K562 (cell line): ENCODE measurements at regions not wholly inside any gene's neighbourhood (a gene's known extent, or its start where the extent isn't known, plus 50 kb on each side); places are given as distances from the start of the nearest gene placed in this dataset.

Experiments
- CEBPB ChIP-seq: fragments of 450-650 bp; IDR thresholded peaks from 2 replicates; pipeline ENCODE4 v1.6.1; 2016; ENCODE audit warnings: missing genetic modification characterization, missing compliant biosample characterization
- HNRNPH1 ChIP-seq: fragments of 200-400 bp; formaldehyde crosslinking; optimal IDR thresholded peaks from 2 replicates; pipeline ENCODE3; 2017; ENCODE audit warnings: low read depth, mild to moderate bottlenecking, low read length, moderate library complexity
- RAD21 ChIP-seq, 2 experiments: fragments of 250-450 bp in 1 of 2; fragments of 450-650 bp in 1 of 2; sonication (Bioruptor Pico) in 1 of 2; formaldehyde crosslinking in 1 of 2; IDR thresholded peaks in 1 of 2; conservative IDR thresholded peaks in 1 of 2; 2 replicates each; pipeline versions ENCODE4 v1.4.0 to v1.8.0; 2020 to 2022; ENCODE audit warnings: mild to moderate bottlenecking in 2 of 2, moderate library complexity in 1 of 2
- RFX5 ChIP-seq: IDR thresholded peaks from 2 replicates; pipeline ENCODE4 v1.6.1; 2011; ENCODE audit warnings: low read depth, mild to moderate bottlenecking, improper control_type of control experiment, low read length
- XRCC5 ChIP-seq: fragments of 200-400 bp; formaldehyde crosslinking; IDR thresholded peaks from 2 replicates; pipeline ENCODE4 v1.6.1; 2017; ENCODE audit warnings: low read depth, mild to moderate bottlenecking, low read length
- ZNF695 ChIP-seq: fragments of 450-650 bp; formaldehyde crosslinking; IDR thresholded peaks from 2 replicates; pipeline ENCODE4 v1.4.0; 2020; ENCODE audit warnings: mild to moderate bottlenecking, moderate library complexity
- TF ChIP-seq, protein P1 (sequence below): fragments of 200-600 bp; sonication (generic); IDR thresholded peaks from one replicate; pipeline ENCODE4 v1.6.1; 2012; ENCODE audit warnings: mild to moderate bottlenecking, low read depth, low read length, inconsistent platforms
- TF ChIP-seq, protein P2 (sequence below): fragments of 450-650 bp; IDR thresholded peaks from 2 replicates; pipeline ENCODE4 v1.6.1; 2016; ENCODE audit warnings: borderline replicate concordance

DNA sequence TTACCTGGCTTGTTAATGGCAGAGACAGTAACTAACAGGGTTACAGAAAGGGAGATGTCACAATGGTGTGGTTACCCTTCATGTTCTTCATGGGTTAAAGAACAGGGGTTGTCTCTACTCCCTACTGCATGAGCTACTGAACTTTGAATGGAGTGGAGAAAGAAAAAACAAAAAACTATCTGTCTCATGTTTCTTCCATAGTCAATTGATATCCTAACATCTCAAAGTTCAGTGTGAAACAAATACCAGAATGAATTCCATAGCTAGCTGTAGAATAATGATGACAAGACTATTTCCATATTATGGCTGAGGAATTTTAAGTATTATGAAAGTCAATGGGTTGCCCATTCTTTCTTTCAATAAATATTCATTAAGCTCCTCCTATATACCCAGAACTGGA is 161.3 kb upstream of the LPP start:
- TF ChIP-seq, protein P1, sequence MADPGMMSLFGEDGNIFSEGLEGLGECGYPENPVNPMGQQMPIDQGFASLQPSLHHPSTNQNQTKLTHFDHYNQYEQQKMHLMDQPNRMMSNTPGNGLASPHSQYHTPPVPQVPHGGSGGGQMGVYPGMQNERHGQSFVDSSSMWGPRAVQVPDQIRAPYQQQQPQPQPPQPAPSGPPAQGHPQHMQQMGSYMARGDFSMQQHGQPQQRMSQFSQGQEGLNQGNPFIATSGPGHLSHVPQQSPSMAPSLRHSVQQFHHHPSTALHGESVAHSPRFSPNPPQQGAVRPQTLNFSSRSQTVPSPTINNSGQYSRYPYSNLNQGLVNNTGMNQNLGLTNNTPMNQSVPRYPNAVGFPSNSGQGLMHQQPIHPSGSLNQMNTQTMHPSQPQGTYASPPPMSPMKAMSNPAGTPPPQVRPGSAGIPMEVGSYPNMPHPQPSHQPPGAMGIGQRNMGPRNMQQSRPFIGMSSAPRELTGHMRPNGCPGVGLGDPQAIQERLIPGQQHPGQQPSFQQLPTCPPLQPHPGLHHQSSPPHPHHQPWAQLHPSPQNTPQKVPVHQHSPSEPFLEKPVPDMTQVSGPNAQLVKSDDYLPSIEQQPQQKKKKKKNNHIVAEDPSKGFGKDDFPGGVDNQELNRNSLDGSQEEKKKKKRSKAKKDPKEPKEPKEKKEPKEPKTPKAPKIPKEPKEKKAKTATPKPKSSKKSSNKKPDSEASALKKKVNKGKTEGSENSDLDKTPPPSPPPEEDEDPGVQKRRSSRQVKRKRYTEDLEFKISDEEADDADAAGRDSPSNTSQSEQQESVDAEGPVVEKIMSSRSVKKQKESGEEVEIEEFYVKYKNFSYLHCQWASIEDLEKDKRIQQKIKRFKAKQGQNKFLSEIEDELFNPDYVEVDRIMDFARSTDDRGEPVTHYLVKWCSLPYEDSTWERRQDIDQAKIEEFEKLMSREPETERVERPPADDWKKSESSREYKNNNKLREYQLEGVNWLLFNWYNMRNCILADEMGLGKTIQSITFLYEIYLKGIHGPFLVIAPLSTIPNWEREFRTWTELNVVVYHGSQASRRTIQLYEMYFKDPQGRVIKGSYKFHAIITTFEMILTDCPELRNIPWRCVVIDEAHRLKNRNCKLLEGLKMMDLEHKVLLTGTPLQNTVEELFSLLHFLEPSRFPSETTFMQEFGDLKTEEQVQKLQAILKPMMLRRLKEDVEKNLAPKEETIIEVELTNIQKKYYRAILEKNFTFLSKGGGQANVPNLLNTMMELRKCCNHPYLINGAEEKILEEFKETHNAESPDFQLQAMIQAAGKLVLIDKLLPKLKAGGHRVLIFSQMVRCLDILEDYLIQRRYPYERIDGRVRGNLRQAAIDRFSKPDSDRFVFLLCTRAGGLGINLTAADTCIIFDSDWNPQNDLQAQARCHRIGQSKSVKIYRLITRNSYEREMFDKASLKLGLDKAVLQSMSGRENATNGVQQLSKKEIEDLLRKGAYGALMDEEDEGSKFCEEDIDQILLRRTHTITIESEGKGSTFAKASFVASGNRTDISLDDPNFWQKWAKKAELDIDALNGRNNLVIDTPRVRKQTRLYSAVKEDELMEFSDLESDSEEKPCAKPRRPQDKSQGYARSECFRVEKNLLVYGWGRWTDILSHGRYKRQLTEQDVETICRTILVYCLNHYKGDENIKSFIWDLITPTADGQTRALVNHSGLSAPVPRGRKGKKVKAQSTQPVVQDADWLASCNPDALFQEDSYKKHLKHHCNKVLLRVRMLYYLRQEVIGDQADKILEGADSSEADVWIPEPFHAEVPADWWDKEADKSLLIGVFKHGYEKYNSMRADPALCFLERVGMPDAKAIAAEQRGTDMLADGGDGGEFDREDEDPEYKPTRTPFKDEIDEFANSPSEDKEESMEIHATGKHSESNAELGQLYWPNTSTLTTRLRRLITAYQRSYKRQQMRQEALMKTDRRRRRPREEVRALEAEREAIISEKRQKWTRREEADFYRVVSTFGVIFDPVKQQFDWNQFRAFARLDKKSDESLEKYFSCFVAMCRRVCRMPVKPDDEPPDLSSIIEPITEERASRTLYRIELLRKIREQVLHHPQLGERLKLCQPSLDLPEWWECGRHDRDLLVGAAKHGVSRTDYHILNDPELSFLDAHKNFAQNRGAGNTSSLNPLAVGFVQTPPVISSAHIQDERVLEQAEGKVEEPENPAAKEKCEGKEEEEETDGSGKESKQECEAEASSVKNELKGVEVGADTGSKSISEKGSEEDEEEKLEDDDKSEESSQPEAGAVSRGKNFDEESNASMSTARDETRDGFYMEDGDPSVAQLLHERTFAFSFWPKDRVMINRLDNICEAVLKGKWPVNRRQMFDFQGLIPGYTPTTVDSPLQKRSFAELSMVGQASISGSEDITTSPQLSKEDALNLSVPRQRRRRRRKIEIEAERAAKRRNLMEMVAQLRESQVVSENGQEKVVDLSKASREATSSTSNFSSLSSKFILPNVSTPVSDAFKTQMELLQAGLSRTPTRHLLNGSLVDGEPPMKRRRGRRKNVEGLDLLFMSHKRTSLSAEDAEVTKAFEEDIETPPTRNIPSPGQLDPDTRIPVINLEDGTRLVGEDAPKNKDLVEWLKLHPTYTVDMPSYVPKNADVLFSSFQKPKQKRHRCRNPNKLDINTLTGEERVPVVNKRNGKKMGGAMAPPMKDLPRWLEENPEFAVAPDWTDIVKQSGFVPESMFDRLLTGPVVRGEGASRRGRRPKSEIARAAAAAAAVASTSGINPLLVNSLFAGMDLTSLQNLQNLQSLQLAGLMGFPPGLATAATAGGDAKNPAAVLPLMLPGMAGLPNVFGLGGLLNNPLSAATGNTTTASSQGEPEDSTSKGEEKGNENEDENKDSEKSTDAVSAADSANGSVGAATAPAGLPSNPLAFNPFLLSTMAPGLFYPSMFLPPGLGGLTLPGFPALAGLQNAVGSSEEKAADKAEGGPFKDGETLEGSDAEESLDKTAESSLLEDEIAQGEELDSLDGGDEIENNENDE, result no peak
- no peak for TF ChIP-seq ZNF695 (CRISPR knock-in tag)
- TF ChIP-seq, protein P2, sequence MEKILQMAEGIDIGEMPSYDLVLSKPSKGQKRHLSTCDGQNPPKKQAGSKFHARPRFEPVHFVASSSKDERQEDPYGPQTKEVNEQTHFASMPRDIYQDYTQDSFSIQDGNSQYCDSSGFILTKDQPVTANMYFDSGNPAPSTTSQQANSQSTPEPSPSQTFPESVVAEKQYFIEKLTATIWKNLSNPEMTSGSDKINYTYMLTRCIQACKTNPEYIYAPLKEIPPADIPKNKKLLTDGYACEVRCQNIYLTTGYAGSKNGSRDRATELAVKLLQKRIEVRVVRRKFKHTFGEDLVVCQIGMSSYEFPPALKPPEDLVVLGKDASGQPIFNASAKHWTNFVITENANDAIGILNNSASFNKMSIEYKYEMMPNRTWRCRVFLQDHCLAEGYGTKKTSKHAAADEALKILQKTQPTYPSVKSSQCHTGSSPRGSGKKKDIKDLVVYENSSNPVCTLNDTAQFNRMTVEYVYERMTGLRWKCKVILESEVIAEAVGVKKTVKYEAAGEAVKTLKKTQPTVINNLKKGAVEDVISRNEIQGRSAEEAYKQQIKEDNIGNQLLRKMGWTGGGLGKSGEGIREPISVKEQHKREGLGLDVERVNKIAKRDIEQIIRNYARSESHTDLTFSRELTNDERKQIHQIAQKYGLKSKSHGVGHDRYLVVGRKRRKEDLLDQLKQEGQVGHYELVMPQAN, result no peak
- TF ChIP-seq CEBPB, result no peak
- no peak for TF ChIP-seq XRCC5
- TF ChIP-seq HNRNPH1, result no peak
- TF ChIP-seq RAD21 (CRISPR knock-in tag; conservative IDR thresholded peaks at IDR 0.05 in 1 of 2, IDR thresholded peaks at IDR 0.05 in 1 of 2), result no peak
- TF ChIP-seq RFX5, result no peak
